Left lobe of liver (tissue), 2 donors: ENCODE measurements at regions not wholly inside any gene's neighbourhood (a gene's known extent, or its start where the extent isn't known, plus 50 kb on each side); places are given as distances from the start of the nearest gene placed in this dataset.
A peak's percentile ranks its signal among the peaks of the same experiment; 100 is the strongest.

Source experiments
- ATAC-seq: fragments of 200-7000 bp; cut with Tn5 transposase; one replicate; pipeline ENCODE4 v1.9.1; 2020; ENCODE audit warnings: mild to moderate bottlenecking, moderate library complexity
- DNase-seq: peaks from one replicate; pipeline ENCODE4 v3.0.0-alpha.2; 2020; ENCODE audit warnings: low spot score
- donor health status: DM: no; HTN: no; CAD: no; lungs with moderate emphysema.
- donor health status: DM: no; HTN: yes; CAD: no.

DNA sequence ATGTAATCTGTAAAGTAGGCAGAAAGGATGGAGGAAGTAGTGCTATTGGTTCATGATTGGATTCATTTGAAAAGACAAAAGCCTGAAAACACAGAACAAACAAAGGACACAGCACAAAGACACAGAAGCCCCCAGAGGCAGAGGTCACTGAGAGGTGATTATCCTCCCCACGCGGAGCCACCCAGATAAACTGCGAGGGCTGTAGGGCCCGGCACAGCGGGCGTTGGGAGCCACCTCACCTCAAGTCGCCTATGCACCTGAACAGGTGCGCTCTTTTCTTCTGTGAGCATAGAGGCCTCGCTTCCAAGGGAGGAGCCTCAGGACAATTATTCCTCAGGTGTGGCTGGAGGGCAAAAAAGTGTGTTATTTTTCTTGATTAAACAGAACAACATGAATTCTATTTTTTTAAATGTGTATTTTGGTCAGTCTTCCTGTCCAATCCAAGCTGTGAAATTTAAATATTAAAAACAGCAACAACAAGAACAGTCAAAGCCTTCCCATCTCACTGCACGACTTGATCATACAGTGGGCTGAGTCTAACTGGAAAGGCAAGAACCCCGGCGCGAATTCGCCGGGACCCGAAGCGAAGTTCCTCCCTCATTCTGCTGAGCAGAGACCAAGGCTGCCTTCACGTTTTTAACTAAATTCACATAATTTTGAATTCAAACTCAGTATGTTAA is 205.3 kb downstream of the THBS2 start:
- no peak for DNase-seq
- no peak for ATAC-seq

DNA sequence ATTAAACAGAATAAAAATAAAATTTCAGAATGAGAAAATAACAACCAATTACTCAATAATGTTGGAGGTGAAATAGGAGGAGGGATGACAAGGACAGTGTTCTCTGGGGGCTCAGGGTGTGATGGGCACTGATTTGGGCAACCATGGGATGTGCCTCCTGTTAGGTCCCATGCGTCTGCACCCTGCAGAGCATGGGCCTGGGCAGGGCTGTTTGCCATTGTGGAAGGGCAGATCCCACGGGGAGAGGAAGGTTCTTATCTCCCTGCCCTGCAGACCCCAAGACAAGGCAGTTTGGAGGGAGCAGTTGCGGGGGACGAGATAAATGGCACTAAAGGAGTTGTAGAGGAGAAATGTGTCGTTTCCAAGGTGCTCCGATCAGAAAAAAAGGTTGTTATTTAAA is 206.3 kb downstream of the THBS2 start:
- DNase-seq (no peak), ATAC-seq (no peak)

DNA sequence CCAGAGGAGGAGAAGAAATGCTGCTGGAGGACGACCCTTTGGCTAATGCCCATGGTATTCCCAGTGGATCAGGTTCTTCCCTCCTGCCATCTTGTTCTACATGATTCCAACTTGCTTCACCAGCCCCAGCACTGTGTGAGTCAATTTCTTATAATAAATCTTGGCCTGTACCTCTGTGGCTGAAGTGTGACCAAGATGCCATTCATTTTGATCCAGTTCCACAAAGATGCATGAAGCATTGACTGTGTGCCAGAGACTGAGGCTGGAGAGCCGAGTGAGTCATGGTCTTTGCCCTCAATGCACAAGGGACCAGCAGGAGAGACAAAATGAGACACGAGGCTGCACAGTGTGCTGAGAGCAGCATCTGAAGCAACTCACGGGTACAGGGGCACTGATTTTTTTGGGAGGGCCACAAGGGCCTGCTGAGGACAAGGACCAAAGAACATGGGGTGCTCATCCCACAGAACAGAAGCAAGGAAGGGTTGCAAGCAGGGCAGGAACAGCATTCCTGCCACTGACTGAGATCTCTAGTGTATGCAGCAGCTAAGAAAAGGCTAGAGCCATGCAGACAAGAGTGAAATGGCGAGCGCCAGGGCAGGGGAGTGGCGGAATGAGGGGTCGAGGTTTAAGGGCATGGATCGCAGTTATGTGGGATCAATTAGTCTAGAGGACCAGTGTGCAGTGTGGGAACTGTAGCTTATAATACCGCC is 207.0 kb downstream of the THBS2 start:
- DNase-seq: no peak
- no peak for ATAC-seq

DNA sequence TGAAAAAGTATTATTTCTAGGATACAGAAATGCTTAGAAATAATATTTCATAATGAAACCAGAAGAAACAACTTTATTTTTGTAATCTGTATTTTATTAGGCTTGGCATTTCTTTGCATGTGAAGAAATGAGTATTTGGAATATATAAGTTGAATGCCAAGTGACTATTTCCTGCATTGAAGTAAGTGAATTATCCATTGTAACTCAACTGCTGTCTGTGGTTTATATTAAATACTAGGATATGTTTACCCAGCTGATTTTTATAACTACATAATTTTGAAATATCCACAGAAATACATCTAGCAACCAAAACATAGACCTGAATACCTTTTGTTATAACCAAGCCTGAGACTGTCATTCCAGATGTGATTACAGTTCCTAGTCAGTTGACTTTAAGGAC is 207.6 kb downstream of the THBS2 start:
- ATAC-seq (no peak), DNase-seq (no peak)

DNA sequence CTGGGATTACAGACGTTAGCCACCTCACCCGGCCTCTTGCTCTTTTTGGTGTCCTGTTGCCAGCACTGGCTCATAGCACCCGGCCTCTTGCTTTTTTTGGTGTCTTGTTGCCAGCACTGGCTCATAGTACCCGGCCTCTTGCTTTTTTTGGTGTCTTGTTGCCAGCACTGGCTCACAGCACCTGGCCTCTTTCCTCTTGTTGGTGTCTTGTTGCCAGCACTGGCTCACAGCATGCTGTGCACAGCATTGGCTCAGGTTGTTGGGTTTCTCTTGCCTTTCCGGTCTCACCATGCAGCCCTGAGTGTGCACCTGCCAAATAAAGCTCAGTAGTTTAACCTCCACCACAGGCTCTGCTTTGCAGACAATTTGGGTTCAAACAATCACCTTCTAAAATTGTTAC is 208.2 kb downstream of the THBS2 start:
- ATAC-seq: peak; percentile 31
- no peak for DNase-seq

DNA sequence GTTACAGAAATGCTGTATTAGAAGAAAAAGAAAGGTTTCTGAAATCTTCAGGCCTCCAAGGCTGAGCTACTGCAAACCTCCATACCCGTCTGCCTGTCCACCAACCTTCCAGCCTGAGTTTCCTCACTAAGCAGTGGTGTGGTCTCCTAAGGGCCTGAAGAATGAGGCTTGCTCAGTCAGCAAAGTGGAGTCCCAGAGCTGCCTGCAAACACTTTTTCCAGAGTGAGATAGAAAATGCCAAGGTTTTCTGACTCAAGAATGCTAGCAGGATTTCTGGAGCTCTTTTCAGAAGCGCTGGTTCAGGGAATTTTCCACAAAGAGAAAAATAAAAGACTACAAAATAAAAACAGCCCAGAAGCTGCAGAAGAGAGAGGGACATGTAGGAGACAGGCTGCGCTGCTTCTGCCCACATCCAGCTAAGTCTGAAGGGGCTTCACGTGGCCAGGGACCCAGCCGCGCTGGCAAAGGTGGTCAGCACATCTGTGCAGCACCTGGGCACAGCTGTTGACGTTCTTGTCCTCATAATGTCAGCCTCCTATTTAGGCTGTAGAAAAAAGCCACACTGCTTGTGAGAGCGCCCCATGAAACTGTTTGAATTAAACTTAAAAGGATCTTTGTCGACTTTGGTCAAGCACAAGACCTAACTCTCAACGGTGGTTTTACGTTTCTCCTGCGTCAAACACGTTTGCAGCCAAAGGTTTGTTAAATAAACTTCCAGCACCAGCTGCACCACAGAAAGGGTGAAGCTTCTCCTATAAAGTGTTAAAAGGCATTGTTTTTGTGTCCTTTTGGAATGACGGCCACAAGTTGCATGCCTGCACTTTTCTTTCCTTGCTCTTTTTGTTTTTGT is 209.0 kb downstream of the THBS2 start:
- DNase-seq: no peak
- ATAC-seq: no peak

DNA sequence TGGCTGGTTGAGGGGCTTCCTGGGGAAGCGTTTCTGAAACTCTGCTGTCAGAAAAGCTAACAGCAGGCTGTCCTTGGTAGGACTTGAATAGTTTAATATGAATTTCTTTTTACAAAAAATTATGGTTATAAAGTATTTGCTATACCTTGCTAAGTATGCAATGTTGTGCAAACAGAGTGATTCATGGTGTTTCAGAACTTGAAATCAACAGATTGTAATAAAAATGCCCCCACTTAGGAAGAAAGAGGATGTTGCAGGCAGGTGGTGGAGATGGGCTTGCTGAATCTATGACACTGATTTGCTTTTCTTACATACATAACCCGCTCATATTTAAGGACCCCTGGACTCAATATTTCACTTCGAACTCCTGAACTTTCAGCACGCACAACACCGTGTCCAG is 211.6 kb downstream of the THBS2 start:
- ATAC-seq: no peak
- no peak for DNase-seq

DNA sequence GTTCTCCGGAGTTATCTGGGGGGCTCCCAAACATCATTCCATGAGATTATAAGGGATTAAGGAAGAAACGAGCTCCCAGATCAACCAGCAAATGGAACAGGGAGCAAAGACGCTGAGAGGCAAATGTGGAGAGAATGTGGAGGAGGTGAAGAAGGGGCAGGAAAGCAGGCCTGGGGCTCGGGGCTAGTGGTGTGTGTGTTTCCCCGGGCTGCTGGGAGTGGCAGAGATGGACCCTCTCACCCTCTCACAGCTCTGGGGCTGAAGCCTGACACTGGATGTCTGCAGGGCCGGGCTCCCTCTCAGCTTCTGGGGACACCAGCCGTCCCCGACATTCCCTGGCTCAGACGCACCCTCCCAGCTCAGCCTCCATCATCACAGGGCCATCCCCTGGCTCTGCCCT is 212.6 kb downstream of the THBS2 start:
- DNase-seq: no peak
- ATAC-seq: no peak

DNA sequence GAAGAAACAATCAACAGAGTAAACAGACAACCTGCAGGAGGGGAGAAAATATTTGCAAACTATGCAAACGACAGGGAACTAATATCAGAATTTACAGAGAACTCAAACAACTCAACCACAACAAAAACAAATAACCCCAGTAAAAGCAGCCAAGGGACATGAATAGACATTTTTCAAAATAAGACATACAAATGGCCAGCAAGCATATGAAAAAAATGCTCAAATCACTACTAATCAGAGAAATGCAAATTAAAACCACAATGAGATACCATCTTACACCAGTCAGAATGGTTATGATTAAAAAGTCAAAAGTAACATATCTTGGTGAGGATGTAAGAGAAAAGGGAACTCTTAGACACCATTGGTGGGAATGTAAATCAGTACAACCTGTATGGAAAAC is 215.0 kb downstream of the THBS2 start:
- ATAC-seq (no peak), DNase-seq (no peak)

DNA sequence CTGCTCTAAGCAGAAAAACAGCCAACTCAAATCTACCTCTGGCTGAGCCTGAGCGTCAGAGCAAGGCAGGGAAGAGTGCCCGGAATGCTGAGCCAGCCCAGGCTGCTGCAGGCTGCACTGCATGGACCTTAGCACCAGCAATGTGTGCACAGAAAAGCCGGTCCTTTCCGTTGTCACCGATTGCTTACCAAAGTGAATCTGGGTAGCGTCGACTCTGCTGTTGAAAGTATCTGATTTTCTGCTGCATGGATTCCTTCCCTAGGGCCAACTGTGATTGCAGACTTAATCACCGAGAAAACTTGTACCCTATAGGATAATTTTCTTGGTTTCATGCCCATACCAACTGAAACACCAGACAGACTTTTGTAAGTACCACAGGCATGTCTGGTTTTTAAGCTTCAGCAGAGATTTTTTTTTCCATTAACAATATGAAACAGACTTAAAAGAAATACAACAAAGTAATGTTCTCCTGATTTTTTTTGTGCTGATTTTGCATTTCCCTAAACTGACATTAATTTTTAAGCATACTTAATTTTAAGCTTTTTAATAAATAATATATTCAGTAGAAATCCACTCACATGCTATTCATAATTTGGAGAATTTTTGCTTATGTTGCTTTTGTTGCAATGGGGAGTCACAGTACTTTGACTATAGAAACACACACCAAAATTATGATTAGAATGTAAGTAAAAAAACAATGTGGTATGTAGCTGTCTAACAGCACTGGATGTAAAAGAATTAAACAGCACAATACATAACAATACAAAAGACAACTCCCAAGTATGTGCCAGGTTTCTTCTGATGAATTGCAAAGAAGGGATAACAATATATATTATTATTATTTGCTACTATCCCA is 218.0 kb downstream of the THBS2 start:
- DNase-seq (no peak), ATAC-seq (peak; percentile 97)

DNA sequence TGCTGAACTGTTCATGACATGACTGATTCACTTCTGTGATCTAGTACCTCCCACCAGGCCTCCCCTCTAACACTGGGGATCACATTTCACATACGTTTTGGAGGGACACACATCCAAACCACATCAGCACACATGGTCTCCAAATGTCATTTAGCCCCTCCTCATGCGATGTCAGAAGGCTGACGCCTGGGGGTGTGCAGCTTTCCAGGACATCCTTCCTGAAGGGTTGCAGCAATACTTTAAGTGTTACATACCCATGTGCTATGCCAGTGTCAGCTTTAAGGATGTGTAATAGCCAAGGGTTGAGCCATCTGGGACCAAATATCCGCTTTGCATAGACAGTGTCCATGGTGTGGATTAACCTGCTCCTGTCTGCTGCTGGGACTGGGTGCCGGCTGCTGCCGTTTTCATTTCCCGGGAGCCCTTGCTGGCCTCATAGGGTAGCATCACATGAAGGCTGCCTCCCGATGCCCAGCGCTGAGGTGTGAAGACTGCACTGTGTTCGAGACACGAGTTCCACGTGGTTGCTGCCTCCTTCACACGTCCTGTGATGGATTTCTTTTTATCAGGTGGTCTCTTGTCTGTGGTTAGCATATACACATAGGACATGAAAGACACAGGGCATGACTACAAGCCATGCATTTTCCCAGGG is 219.0 kb downstream of the THBS2 start:
- ATAC-seq (no peak), DNase-seq (no peak)

DNA sequence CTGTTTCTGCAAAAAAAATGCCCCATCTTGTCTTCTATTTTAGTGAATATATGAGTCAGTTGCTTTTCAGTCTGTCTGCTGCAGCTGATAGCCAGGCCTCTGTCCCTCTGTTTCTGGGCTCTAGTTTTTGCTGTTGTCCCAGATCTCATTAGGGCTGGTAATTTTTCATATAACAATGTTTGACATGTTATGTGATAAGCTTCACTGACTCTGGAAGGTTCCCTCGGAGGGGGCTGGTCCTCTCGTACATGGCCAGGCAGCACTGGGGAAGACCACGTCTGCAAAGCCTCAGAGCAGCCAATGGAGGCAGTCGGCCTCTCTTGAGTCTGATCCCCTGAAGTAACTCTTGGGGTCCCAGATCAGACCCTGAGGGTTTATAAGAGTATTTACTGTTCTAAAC is 223.8 kb downstream of the THBS2 start:
- ATAC-seq: no peak
- DNase-seq: no peak

DNA sequence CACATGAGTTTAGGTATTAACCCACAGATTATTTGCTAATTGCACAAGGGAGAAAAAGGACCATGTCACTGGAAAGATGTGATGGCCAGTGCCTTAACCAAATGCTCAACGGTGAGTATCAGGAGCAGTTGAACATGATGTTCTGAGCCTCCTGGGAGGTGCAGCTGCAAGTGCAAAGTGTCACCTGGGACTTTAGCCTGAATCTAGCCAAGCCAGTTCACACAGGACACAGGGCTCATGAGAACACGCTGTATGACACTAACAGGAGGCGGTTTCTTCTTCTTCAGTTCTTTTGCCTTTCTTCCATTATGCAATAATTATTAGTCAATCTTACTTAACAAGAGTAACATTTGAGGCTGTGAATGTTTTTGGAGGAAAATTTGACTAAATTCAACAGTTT is 225.3 kb downstream of the THBS2 start:
- DNase-seq: no peak
- no peak for ATAC-seq

DNA sequence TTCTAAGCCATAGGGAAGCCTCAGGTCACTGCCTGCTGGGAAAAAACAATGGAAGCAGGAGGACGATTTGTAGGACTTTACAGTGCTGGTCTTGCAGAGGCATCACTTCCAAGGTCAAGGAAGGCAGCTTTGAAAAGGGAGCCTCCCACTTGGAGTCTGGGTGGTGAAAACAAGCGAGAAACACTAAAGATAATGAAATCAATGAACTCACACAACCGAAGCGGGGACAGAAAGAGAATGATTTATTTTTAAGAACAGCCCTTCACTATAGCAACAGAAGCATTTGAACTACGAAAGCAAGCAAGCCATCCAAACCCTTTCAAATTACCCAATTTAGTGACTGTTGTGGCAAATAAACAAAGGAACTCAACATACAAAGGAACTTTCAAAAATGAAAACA is 227.5 kb downstream of the THBS2 start:
- ATAC-seq (no peak), DNase-seq (no peak)

DNA sequence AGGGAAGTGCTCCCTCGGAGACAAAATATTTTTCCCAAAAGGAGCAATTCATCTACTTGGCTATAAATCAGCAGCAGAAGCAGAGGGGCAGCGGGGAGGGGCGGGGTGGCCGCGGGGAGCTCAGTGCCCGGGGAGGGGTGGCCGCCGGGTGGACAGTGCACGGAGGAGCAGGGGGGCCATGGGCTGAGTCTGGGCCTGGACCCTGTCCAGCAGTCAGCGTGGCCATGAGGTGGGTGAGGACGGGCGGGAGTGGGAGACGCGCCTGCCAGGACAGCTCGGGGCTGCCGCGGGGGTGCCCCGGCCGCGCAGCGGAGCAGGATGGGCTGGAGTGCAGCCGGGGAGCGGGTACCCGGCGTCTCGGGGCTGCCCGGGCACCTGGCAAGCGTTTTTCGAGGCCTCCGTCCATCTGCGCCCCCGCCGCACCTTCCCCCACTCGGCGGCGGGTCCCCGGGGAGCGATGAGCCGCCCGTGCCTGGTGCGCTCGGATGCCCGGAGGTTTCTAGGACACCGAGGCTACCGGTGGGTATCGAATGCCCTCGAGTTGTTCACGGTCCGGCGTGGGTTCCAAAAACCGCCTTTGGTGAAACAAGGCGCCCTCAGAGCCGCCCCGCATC is 229.5 kb downstream of the THBS2 start:
- no peak for ATAC-seq

DNA sequence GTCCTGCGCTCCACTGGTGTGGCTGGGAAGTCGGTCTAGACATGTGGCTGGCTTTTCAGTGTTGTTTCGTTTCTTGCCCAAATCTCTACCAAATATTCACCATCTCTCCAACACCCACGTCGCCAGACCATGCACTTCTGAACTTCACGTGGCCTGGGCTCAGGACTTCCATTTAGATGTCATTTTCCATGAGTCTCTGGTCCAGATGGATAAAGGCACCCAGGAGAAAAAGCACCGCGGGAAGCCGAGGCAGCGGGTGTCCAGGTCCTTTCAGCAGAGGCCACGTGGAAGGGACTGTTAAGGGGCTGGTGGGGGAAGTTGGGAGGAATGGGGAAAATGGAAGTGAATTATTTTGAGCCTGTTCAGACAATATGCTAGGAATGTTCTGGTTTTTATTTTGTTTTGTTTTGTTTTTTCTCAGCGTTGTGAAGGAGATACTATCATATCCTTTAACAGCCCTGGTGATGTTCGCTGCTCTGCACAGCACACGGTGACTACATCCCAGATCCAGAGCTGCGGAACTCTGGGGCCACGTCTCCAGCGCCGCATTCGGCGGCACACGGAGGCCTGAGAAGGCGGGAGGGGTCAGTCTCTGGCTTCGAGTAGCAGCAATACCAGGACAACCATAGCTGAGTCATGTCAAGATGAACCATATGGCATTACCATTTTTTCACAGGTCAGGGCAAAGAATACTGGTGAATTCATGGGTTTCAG is 230.3 kb downstream of the THBS2 start:
- no peak for ATAC-seq
- no peak for DNase-seq

More for the DNA sequence above, 229.5 kb downstream of the THBS2 start:
- no peak for DNase-seq

DNA sequence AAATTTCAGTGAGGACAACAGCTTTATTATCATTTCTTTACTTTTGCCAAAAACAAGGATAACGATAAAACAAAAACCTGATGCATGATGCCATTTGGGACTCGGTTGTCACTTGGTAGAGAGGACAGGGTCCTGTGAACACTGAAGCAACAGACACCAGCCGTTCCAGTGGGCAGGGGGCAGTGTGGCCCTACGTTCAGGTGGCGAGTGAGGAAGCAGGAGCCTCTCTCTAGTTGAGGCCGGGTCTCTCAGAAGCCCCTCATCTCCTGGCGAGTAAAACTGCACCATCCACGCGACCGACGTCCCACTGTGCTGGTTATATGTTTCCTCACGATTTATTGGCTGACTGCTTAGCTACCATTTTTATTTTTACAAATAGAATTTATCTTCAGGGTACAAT is 231.6 kb downstream of the THBS2 start:
- no peak for DNase-seq
- no peak for ATAC-seq

DNA sequence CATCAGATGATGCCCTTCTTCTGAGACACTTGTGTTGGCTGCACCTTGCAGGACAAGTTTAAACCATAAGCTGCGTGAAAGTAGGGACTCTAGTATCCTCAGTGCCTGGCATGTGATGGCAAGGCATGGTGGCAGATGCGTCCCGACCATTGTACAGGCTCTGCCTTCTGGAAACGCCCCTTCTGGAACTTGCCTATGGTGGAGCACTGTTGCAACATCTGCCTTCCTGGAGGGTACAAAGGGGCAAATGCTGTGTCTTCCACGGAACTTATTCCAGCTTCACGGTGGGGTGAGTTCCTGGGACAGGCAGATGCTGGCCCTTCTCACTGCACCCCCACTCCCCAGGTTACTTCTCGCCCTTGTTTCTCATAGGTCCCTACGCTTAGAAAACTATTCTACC is 232.8 kb downstream of the THBS2 start:
- ATAC-seq: no peak
- no peak for DNase-seq

DNA sequence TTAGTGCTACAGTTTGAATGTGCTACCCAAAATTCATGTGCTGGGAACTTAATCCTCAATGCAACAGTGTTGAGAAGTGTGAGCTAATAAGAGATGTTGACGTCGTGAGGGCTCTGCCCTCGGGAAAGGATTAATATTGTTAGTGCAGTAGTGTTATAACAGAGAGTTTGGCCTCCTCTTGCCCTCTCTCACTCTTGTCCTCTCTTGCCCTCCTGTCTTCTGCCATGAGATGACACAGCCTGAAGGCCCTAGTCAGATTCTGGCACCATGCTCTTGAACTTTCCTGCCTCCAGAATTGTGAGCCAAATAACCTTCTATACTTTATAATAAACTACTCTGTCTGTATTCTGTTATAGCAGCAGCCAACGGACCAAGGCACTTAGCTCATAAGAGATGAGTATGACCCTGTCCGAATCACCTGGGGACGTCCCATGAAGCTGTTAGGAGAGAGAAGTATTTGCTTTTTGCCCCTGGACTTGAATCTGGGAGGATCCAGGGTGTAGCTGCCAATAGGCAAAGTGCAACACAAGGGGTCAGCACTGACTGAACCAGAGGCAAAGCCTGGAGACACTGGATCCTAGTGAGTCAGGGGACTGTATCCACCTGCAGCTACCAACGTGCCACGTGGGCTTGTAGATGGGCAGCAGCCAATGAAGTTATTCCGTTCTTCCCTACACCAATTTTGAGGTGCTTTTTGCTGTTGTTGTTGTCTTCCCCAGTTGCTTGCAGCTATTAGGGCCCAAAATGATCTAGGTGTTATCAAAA is 233.7 kb downstream of the THBS2 start:
- ATAC-seq: no peak
- no peak for DNase-seq
